NCI-H1694 (cell line): ENCODE measurements at regions not wholly inside any gene's neighbourhood (a gene's known extent, or its start where the extent isn't known, plus 50 kb on each side); places are given as distances from the start of the nearest gene placed in this dataset.

Experiments used
- DNase-seq: peaks from one replicate; lab custom pipeline; 2025; lab: John Stamatoyannopoulos, UW

DNA sequence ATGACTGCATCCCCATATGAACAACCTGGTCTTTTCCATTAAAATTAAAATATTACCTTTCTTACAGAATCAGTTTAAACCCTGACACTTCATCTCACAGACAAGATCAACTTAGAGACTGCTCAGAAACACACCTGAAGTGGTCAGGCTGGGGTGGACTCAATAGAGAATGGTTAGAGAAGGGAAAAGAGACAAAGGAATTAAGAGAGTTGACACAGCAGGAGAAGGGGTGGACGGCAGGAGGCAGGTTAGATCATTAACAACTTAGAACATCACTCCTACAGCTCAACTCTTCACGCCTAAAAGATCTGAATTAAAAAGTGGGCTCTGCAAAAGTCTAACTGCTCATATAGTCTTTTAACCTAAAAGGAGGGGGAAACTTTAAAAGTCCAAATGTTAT lies 157.7 kb upstream of the COL1A2 start:
- DNase-seq = no peak

DNA sequence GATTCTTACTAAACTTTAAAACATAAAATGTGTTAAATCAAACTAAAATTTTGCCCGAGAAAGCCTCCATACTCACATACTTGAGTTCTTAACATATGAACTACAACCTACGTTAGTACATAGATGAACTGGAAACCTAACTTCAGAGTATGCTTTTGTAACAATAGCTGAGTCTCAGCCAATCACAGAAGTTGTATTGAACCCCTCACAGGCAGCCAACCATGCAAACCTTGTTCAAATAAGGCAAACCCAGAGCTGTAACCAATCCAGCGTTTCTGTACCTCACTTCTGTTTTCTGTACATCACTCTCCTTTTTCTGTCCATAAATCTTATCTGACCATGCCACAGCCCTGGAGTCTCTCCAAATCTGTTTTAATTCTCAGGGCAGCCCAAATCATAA lies 157.3 kb upstream of the COL1A2 start:
- DNase-seq = no peak

DNA sequence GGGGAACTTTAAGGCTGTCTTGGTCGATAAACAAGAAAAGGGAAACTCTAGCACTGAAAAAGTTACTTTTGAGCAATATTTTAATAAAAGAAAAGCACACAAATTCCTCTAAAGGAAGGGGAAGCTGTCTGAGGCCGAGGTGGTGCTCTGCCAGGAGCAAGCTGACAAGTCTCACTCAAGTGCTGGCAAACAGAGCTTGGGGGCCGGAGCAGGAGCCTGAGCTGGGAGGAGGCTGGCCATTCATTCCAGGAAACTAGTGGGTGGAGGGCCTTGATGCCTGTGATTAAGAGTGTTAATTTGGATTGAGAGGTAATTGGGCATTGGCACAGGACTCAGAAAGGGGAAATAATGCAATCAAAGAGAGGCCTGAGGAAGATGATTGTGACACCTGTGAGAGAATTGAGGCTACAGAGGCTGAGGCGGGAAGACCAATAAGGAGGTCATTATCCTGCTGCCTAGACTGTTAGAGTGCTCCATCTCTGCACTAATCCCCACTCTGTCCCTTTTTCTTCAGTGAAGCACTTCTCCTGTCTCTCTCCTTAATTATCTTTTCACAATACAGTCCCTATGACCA lies 154.9 kb upstream of the COL1A2 start:
- DNase-seq = no peak

DNA sequence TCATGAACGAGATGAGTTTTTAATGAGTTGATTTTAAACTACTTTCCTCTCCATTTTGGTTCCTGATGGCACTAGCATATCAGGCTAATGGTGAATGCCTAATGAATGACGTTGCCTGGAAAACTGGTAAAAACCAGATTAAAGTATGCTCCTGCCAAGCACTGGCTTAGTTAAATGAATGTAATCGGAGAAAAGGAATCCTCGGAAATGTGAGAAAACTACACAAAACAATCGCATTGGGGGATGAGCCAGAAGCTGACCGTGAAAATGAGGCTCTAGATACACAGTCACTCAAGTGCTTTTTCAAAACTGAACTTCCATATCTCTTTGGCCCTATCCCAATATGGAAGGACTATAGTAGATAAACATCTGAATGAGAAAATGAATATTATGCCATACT lies 153.8 kb upstream of the COL1A2 start:
- no peak for DNase-seq

DNA sequence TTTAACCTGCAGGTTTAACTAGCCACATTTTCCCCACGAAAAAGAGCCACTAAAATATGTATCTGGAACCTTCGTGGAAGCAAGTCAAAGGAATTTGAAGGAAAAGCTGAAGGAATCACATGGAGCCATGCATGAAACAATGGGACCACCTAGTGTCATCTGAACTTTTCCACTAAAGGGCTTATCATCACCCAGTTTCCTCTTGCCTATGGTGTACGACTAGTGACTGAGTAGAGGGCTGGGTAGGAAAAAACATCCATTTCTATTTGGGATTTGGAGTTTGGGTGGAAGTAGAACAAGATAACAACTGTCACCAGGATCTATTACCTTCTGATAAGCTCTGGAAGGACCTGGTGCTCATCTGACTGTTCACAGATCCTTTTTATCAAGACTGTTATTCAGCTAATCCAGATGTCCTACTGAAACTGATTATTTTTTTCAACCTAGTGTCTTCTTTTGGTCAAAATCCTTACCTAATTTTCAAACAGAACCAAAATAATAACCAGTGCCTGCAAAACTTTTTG lies 153.2 kb upstream of the COL1A2 start:
- DNase-seq = no peak

DNA sequence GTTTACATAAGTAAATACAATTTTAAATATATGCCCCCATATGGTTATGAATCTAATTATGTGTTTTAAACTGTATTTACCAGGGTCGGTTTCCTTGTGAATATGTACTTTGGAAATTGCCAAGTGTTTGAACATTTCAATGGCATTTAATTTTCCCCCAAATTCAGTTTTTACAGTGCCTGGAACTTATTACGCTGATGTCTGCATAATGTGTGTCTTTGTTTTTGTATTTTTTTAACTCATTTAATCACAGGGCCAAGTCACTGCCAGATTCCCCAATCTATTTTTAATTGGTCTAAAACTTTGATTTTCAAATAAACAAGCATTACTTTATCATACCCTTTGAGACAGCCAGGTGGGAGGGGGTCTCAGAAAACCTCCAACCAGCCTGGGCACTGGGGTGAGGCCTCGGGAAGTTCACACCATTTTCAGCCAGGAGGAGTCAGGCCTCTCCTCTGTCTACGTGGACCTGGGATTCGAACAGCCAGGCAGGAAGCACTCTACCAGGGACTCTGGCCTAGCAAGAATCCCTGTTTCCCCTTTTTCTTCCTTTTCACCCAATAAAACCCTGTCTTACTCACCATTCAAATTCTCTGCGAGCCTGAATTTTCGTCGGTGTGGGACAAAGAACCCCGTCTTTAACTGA lies 151.5 kb upstream of the COL1A2 start:
- DNase-seq = no peak

DNA sequence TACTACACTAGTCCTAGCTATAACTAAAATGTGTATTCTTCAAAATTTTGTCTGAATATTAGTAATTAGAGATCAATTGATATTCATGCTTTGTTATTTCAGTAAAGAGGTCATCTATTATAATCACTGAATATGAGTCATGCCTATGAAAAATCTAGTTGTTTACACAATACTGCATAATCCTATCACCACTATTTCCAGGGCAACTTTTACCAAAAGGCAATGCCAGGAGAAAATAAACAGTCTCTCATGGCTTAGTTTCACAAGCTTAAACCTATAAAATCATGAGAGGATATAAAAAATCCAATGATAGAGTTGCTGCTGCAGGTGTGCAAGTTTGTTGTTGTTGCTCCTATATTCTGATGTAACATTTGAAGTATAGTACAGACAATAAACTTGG lies 149.9 kb upstream of the COL1A2 start:
- DNase-seq = no peak

DNA sequence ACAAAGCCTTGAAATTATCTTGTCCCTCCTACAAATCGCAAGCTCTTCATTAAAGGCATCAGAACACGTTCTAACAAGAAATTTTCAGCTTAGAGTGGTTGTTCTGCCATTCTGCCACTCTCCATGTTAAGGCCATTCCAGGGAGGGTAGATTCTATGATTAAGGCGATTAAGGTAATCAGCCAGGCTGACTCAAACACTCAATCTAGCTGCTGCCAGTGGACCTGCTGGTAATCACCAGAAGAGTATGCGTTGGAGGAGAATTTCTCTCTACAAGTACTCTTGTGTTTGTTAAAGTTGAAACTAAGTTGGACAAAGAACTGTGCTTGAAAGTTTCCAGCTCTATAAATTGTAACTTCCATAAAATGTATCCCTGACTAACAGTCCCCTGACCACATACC lies 149.2 kb upstream of the COL1A2 start:
- no peak for DNase-seq

DNA sequence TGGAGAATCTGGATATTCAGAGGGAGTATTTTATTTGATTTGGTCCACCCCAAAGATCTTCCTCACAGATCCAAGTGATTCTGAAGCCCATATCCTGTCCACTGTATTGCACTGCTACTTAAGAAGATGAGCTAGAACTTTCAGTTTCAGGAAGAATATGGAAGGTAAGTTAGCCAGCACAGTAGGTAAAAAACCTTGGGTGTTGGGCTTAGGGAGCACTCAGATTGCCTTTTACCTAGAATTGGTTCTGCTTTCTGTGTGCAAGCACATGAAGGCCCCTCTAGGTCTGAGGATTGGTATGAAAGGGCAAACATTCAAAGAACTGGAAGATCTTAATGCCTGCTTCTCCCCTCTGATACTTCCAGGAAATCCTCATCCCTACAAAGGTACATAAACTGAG lies 146.7 kb upstream of the COL1A2 start:
- DNase-seq = no peak

DNA sequence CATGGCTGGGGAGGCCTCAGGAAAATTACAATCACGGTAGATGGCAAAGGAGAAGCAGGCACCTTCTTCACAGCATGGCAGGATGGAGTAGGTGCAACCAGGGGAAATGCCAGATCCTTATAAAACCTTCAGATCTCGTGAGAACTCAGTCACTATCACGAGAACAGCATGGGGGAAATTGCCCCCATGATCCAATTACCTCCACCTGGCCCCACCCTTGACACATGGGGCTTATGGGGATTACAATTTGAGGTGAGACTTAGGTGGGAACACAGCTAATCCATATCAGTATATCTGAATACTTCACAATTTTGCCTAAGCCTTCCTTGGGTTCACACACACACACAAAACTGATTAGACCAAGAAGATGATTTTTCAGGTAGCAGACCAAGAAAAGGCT lies 145.1 kb upstream of the COL1A2 start:
- DNase-seq = no peak

DNA sequence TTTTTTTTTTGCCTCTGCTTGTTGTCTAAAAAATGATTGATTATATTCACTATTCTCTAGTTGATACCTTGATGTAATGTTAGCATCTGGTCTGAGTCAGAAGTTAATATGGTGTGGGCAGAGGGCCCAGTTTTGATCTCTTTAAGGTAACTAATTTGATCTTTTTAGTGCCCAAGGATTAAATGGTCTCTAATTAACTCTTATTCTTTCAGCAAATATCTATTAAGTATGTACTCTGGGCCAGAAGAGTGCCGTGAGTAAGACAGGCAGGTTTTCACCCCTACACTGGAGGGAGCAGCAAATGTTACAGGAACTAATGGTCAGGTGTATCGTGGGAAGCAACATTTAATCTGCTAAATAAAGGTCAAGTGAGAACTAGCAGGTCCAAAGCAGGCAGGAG lies 144.6 kb upstream of the COL1A2 start:
- peak; percentile 54 for DNase-seq

DNA sequence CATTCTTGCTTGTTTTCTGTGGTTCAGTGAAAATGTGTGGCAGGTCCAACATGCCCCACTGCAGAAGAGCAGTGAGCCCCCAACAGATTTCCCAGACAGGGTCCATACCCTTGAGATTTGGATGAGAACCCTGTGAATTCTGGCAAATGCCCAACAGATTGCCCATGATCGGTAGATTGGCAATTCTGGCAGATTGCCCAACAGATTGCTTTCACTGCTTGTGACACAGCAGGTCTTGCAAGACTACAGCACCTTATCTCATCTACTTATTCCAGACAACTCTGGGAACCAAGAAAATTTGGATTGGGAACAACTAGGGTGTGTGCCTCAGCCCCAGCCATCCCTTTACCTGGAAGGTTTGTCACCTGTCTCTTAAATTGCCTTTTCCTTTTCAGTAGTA lies 143.7 kb upstream of the COL1A2 start:
- no peak for DNase-seq

DNA sequence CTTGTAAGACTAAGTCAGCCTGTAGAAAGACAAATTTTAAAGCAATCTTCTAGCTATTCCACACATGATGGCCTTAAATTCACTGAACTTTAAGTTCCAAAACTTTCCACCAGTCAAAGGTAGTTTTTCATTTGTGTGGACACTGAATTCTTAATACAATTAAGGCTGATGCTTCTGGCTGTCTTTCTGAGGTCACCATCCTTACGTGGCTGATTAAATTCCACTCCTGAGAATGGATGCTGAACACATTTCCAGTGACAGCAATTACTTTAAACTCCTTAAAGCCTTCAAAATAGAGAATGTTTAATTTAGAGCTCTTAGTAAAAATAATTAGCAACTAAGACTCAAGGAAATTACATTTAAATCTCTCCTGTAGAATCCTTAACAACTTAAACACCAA lies 142.6 kb upstream of the COL1A2 start:
- DNase-seq = no peak

DNA sequence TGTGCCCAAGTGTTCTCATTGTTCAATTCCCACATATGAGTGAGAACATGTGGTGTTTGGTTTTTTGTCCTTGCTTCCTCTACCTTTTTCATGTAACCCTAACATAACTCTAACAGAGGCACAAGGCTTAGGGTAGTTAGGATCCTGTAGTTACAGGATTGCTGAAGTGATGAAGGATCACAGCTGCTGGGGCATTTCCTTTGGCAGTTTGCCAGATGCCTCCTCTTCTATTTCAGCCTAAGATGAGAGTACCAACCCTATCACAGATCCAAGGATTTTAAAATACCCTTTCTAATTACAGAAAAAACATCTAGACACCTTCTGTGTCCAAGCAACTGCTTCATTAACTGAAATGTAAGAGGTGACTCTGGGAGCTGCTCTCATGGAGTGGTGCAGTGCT lies 141.7 kb upstream of the COL1A2 start:
- peak; percentile 36 for DNase-seq

DNA sequence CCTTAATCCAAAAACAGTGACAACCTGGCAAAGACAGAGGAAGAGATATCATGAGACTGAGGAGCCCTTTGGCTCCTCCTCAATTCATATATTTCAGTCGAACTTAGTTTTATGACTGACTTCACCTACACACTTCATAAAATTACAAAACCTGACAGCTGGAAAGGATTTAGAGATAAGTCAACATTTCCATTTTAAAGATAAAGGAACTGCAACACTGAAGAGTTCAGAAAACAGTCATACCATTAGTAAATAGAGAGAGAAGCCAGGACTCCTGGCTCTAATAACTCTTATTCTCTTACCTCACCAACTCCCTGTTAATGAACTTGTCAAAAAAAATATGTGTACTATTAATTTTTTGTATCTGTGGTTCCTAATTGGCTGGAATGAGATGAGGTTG lies 141.0 kb upstream of the COL1A2 start:
- no peak for DNase-seq

DNA sequence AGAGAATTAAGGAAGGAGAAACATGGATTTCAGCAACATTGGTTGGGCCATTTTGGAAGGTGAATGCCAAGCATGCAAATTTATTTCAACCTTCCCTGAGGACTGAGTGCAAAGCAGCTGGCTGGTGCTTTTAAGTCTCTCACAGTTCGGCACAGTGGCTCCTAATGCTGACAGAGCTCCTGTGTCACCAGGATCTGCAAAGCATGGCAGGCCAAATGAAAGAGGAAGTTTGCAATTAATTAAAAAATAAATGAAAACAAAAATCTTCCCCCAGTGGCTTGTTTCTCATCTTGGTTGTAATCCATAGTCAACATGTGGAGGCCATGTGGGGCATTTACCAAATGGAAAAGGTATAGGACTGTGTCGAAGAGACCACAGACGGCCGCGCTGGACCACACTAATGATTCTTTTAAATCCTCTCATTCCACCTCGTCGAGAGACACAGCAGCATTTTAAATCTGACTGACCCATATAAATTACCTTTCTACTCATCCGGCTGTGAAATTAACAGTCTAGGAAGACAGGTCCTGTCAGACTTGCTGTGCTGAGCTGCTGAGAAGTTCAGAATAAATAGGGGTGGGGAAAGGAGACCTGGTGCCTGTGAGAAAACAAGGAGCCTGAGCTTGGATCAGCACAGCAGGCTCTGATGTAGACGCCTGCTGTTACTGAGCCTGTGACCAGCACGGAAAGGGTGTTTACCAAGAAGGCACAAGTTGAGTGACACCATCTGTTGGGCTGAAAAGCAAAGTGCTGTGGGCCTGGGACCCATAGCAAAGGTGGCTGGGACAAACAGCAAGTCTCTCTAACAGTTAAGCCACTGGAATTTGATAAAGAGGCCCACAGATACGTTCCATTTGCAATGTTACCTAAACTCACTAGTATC lies 136.0 kb upstream of the COL1A2 start:
- peak; percentile 26 for DNase-seq

DNA sequence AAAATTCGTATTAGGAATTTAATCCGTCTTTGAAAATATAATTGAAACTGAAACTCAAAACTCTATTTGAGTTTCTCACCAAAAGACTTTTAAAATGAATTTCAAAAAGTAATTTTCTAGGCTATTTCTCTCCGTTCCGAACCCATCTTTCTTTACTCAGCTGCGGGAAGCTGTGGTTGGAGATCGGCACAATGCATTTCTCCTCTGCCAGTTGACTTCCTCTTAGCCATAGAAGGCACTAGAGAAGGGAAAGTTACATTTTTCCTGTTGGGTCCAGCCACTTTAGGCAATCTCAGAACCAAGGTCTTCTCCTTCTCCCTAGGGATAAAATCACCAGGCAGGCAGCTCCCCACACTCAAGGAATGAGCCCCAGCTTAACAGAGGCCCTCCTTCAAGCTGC lies 133.6 kb upstream of the COL1A2 start:
- no peak for DNase-seq

DNA sequence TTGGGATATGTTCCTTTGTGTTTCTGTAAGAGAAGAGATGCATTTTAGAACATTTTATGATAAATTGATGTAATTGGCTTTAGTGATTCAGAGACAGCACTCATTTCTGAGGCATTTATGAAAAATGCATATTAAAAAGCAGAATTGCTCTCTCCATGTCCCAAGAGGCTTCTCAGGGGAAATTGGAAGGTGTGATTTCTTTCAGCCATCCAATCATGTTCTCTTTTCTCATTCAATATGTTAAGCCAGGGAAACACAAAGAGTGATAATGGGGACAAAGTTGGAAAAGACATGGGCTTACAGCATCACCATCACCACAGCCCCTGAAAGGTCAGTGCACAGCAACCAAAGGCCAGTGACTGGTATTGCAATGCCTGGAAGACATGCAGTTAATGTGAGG lies 129.9 kb upstream of the COL1A2 start:
- no peak for DNase-seq

DNA sequence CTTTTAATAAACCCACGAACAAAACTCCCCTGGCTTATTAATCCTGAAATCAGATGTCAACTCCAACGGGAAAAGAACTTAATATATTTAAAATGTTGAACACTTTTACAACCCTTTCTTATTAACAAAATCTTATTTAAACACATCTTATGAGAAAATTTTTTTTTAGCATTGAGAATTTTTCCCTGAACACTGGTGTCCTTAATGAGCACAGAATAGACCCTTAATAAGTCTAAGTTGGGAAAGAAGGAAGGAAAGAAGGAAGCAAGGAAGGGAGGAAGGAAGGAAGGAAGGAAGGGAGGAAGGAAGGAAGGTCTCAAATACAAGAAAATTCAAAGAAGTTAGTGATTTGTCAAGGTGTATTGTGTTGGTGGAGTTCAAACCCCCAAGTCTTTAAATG lies 129.2 kb upstream of the COL1A2 start:
- no peak for DNase-seq

DNA sequence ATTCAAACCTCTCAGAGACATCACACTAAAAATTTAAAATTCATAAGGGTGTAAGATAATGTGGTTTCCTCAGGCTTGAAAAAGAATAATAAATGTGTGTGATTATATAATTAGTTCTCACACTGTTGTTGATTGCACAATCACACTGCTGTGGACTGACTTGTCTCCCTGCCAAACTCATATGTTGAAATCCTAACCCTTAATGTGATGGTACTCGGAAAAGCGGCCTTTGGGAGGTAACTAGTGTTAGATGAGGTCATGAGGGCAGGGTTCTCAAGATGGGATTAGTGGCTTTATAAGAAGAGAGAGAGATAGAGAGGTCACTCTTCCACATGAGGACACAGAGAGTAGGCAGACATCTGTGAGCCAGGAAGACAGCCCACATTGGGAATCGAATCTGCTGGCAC lies 128.5 kb upstream of the COL1A2 start:
- no peak for DNase-seq

DNA sequence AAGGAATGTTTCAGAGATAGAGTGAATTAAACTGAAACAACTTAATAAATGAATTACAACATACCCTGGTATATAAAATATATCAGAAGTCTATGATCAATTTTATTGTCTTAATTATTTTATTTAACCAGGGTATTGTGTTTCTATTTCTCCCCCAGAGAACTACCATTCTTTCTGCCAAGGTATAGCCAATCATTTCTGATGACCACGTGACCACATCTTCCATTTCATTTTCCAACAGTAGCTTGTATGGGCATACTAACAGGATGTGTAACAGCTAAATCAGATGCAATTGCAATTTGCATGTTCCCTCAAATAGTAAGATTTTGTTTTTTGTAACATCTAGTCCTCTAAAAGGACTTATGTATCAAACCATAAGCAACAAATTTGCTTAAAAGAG lies 123.9 kb upstream of the COL1A2 start:
- DNase-seq = no peak

DNA sequence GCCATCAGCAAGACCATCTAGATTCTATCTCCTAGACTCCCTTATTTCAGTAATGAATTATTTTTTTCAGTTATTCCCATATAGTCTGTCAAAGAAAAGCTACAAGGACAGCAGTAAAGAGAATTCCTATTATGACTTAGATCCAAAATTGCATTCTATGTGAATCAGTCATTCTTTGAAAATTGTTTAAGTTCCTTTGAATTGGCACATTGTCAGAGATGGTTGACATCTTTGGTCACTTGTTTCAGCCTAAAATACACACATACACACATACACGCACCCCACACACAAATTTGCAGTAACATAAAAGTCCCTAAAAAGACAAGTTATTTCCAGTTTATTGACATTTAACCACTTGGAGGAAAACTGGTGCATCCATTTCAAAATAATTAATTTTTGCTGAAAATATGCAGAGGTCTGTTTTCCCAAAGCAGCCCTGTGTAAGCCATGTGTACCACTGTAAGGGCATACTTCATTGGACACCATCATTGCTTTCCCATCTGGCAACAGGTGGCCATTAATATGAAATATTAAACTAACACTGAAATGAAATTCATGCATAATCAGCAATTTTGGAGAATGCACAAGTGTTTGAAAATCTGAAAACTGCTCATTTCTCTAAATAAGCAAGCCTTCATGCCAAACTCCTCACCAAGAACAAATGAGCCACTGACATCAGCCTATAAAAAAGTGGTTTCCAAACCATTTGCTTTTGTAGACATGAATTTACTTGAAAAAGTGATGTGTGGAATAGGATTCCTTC lies 121.7 kb upstream of the COL1A2 start:
- no peak for DNase-seq
